Upper lobe of left lung (tissue), 6 donors: ENCODE measurements at regions not wholly inside any gene's neighbourhood (a gene's known extent, or its start where the extent isn't known, plus 50 kb on each side); places are given as distances from the start of the nearest gene placed in this dataset.

Source experiments
- ATAC-seq, 2 donors: fragments of 200-7000 bp; cut with Tn5 transposase; one replicate each; pipeline ENCODE4 v1.9.1; 2022; ENCODE audit warnings: mild to moderate bottlenecking in 2 of 2, moderate library complexity in 2 of 2; ENCODE audit not compliant: low FRiP score in 2 of 2
- DNase-seq, 2 donors: peaks; one replicate each; pipeline ENCODE4 v3.0.0-alpha.2; 2019 to 2020
- H3K27ac ChIP-seq, 4 donors: fragments of 200-600 bp; sonication (generic); one replicate each; pipeline ENCODE4 v1.5.1; 2016 to 2019
- H3K27me3 ChIP-seq, 4 donors: fragments of 200-600 bp; sonication (generic); one replicate each; pipeline ENCODE4 v1.5.1; 2017 to 2019
- H3K36me3 ChIP-seq, 4 donors: fragments of 200-600 bp; sonication (generic); one replicate each; pipeline ENCODE4 v1.5.1; 2016 to 2019
- H3K4me1 ChIP-seq, 4 donors: fragments of 200-600 bp; sonication (generic); one replicate each; pipeline ENCODE4 v1.5.1; 2018 to 2019
- H3K4me3 ChIP-seq, 4 donors: fragments of 200-600 bp; sonication (generic); one replicate each; pipeline ENCODE4 v1.5.1; 2017 to 2019; ENCODE audit warnings: mild to moderate bottlenecking in 2 of 4, moderate library complexity in 1 of 4
- H3K9me3 ChIP-seq, 4 donors: fragments of 200-600 bp; sonication (generic); one replicate each; pipeline ENCODE4 v1.5.1; 2018 to 2019
- EP300 ChIP-seq, 4 donors: sonication (generic); formaldehyde crosslinking; IDR thresholded peaks; one replicate each; pipeline ENCODE4 v1.5.1; 2017; ENCODE audit warnings: antibody characterized with exemption in 4 of 4, control low read depth in 2 of 4
- POLR2A ChIP-seq, 4 donors: fragments of 450-650 bp; IDR thresholded peaks; one replicate each; pipeline ENCODE4 v1.5.1; 2016 to 2017; ENCODE audit warnings: antibody characterized with exemption in 4 of 4, mild to moderate bottlenecking in 2 of 4
- POLR2AphosphoS5 ChIP-seq, 2 donors: sonication (generic); formaldehyde crosslinking; IDR thresholded peaks; one replicate each; pipeline ENCODE4 v1.5.1; 2017; ENCODE audit warnings: antibody characterized with exemption in 2 of 2
- WGBS, 2 donors: methylation state at CpG; one replicate each; pipeline ENCODE4 v1.1.5; 2017 to 2018; 5-methylcytosine and 5-hydroxymethylcytosine counted together
- small RNA-seq, 4 donors: library from RNA; depleted of rRNA; stranded (forward); fragments of <200 nt; gene quantifications; one replicate each; pipeline ENCODE3, GENCODE V24; 2016
- TF ChIP-seq, protein P1 (sequence below), 6 experiments: fragments of 450-650 bp in 4 of 6; fragments of 200-600 bp in 2 of 6; sonication (generic) in 2 of 6; IDR thresholded peaks; one replicate each; pipeline ENCODE4 v1.5.1; 2016 to 2019; ENCODE audit warnings: antibody characterized with exemption in 6 of 6
- donor health status: DM: no; HTN: no; CAD: no; lungs with moderate emphysema.
- donor health status: DM: no; HTN: yes; CAD: no; lungs with severe emphysema.

- TF ChIP-seq EP300 (IDR thresholded peaks at IDR 0.05) (no peak), POLR2AphosphoS5 (IDR thresholded peaks at IDR 0.05) (no peak), POLR2A (IDR thresholded peaks at IDR 0.05) (no peak)
- TF ChIP-seq, protein P1, sequence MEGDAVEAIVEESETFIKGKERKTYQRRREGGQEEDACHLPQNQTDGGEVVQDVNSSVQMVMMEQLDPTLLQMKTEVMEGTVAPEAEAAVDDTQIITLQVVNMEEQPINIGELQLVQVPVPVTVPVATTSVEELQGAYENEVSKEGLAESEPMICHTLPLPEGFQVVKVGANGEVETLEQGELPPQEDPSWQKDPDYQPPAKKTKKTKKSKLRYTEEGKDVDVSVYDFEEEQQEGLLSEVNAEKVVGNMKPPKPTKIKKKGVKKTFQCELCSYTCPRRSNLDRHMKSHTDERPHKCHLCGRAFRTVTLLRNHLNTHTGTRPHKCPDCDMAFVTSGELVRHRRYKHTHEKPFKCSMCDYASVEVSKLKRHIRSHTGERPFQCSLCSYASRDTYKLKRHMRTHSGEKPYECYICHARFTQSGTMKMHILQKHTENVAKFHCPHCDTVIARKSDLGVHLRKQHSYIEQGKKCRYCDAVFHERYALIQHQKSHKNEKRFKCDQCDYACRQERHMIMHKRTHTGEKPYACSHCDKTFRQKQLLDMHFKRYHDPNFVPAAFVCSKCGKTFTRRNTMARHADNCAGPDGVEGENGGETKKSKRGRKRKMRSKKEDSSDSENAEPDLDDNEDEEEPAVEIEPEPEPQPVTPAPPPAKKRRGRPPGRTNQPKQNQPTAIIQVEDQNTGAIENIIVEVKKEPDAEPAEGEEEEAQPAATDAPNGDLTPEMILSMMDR (IDR thresholded peaks at IDR 0.05): no peak
- no peak overlapping the region for H3K4me3 ChIP-seq
- no peak overlapping the region for H3K27ac ChIP-seq
- H3K4me1 ChIP-seq: no peaks in the 10 kb centered on the region
- DNase-seq (no peak), ATAC-seq (no peak)
- 36 to 39% methylated on average over 2 of the region's 2 CpGs for WGBS, 2 donors
- no peaks in the 10 kb centered on the region for H3K27me3 ChIP-seq
- H3K9me3 ChIP-seq: no peaks in the 10 kb centered on the region
- H3K36me3 ChIP-seq: no peaks in the 10 kb centered on the region
Observed at GRCh38 chr14:41986083-41986645, 379.5 kb downstream of the LRFN5 start.

DNA sequence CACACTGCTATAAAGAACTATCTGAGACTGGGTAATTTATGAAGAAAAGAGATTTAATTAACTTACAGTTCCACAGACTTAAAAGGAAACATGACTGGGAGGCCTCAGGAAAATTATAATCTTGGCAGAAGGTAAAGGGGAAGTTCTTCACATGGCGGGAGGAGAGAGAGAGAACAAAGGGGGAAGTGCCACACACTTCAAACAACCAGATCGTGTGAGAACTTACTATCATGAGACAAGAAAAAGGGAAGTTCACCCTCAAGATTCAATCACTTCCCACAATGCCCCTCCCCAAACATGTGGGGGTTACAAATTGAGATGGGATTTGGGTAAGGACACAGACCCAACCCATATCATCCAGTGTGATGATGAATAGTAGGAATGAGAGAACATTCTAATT lies 366.5 kb downstream of the LRFN5 start:
- Histone ChIP-seq H3K4me3 (no peak overlapping the region), H3K27ac (no peak overlapping the region), H3K27me3 (no peaks in the 10 kb centered on the region), H3K4me1 (no peaks in the 10 kb centered on the region), H3K9me3 (peaks cover 5 to 16% (median 8%) of the 10 kb centered on the region in 4 donors), H3K36me3 (no peaks in the 10 kb centered on the region)
- DNase-seq (no peak), ATAC-seq (no peak)
- TF ChIP-seq, protein P1 (IDR thresholded peaks at IDR 0.05): no peak
- 36 to 66% methylated on average over 2 of the region's 2 CpGs for WGBS, 2 donors

DNA sequence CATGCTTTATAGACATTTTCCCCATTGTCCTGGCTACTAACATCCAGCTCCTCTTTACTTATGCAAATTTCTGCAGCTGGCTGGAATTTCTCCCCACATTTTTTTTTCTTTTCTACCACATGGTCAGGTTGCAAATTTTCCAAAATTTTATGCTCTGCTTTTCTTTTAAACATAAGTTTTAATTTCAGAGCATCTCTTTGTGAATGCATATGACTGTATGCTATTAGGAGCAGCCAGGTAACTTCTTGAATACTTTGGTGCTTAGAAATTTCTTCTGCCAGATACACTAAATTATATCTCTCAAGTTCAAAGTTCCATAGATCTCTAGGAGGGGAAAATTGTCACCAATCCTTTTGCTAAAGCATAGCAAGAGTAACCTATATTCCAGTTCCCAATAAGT lies 365.9 kb downstream of the LRFN5 start:
- Histone ChIP-seq H3K4me3 (no peak overlapping the region), H3K27me3 (no peaks in the 10 kb centered on the region), H3K4me1 (no peaks in the 10 kb centered on the region), H3K9me3 (peaks cover 5 to 17% (median 8%) of the 10 kb centered on the region in 4 donors), H3K27ac (no peak overlapping the region), H3K36me3 (no peaks in the 10 kb centered on the region)
- TF ChIP-seq EP300 (IDR thresholded peaks at IDR 0.05) (no peak), POLR2A (IDR thresholded peaks at IDR 0.05) (no peak)
- ATAC-seq (no peak), DNase-seq (no peak)

GRCh38 chr14:41960281-41960680 lies 353.6 kb downstream of the LRFN5 start:
- ATAC-seq (no peak), DNase-seq (no peak)
- 57 to 61% methylated on average over 3 of the region's 3 CpGs for WGBS, 2 donors
- H3K4me3 ChIP-seq: no peak overlapping the region
- no peak overlapping the region for H3K27ac ChIP-seq
- H3K9me3 ChIP-seq: no peaks in the 10 kb centered on the region
- TF ChIP-seq POLR2AphosphoS5 (IDR thresholded peaks at IDR 0.05): no peak
- no peak for TF ChIP-seq EP300 (IDR thresholded peaks at IDR 0.05)
- TF ChIP-seq, protein P1 (IDR thresholded peaks at IDR 0.05): no peak
- no peaks in the 10 kb centered on the region for H3K27me3 ChIP-seq
- H3K36me3 ChIP-seq: no peaks in the 10 kb centered on the region
- no peaks in the 10 kb centered on the region for H3K4me1 ChIP-seq

- DNase-seq (no peak), ATAC-seq (no peak)
- no peaks in the 10 kb centered on the region for H3K36me3 ChIP-seq
- H3K9me3 ChIP-seq: no peaks in the 10 kb centered on the region
- no peak overlapping the region for H3K4me3 ChIP-seq
- WGBS, 2 donors: 36 to 86% methylated on average over 1 of the region's 1 CpG
- no peaks in the 10 kb centered on the region for H3K4me1 ChIP-seq
- TF ChIP-seq POLR2A (IDR thresholded peaks at IDR 0.05) (no peak), EP300 (IDR thresholded peaks at IDR 0.05) (no peak), POLR2AphosphoS5 (IDR thresholded peaks at IDR 0.05) (no peak)
- TF ChIP-seq, protein P1 (IDR thresholded peaks at IDR 0.05): no peak
- no peaks in the 10 kb centered on the region for H3K27me3 ChIP-seq
- H3K27ac ChIP-seq: no peak overlapping the region
Observed at GRCh38 chr14:41957459-41957858, 350.8 kb downstream of the LRFN5 start.

Small RNA genes in the stretch of these regions (small RNA-seq; reads per million reads assigned to genes)
- gene AL163153.1 (0 reads per million in 4 donors), gene AL358913.1 (0 reads per million in 4 donors), gene AL442163.3 (0 reads per million in 4 donors)
